Testis (tissue), 2 donors: ENCODE measurements at regions not wholly inside any gene's neighbourhood (a gene's known extent, or its start where the extent isn't known, plus 50 kb on each side); places are given as distances from the start of the nearest gene placed in this dataset.

ENCODE experiments used
- CTCF ChIP-seq, 3 experiments: fragments of 450-650 bp in 2 of 3; fragments of 200-600 bp in 1 of 3; sonication (generic) in 1 of 3; IDR thresholded peaks; one replicate each; pipeline ENCODE4 v1.5.1; 2016 to 2019; ENCODE audit warnings: antibody characterized with exemption in 3 of 3, mild to moderate bottlenecking in 2 of 3, moderate library complexity in 1 of 3
- POLR2A ChIP-seq: fragments of 450-650 bp; IDR thresholded peaks from one replicate; pipeline ENCODE4 v1.6.1; 2017; ENCODE audit warnings: antibody characterized with exemption, mild to moderate bottlenecking, moderate library complexity

- no peak for TF ChIP-seq CTCF (IDR thresholded peaks at IDR 0.05)
- no peak for TF ChIP-seq POLR2A
Observed at GRCh38 chr21:25422610-25423608, 184.4 kb downstream of the MRPL39 start.
